Activated T-helper 9 cell treated with anti-CD3 and anti-CD28 coated beads, Interleukin-2, amount 50 U/mL, for 16 hours (primary cell): ENCODE measurements at regions not wholly inside any gene's neighbourhood (a gene's known extent, or its start where the extent isn't known, plus 50 kb on each side); places are given as distances from the start of the nearest gene placed in this dataset.
"Not testable (repeated sequence)": the region's sequence is repeated elsewhere in the genome, so short reads cannot be mapped to it uniquely, and the experiment has no call there.

Experiments
- DNase-seq: peaks from one replicate; pipeline ENCODE4 v3.0.0-alpha.2; 2020; ENCODE audit warnings: low read depth

DNA sequence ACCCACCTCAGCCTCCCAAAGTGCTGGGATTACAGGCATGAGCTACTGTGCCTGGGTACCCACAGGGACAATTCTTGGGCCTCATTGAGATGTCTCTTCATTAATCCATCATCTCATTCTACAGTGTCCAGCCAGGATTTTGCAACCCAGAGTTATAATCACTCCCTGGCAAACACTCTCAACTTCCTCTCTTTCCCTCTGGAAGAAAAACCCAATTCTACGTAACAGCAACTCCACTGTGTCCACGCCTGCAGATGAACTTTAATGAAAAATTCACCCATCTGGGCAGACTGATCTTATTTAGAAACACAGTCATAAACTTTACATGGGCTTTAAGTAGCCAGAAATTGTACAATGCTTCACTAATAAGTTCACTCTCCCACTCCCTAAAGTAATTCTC lies 90.1 kb upstream of the ABCC4 start:
- DNase-seq = no peak

DNA sequence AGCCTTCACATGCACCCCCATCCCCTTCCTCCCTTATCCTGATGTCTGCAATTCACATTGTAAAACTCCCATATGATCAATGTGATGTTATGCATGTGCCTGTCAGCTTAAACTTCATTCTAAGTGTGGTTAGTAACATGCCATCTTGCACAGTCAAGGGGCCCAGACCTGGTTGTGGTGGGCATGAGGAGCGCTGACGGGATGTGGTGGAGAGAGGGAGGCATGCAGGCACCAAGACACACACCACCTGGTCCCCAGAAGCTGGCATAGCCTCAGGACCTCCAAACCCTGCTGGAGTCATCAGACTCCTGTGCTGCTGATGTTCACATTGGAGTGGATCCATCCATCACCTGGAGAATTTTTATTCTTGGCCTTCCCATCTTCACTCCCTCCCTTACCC lies 90.5 kb upstream of the ABCC4 start:
- DNase-seq = no peak

DNA sequence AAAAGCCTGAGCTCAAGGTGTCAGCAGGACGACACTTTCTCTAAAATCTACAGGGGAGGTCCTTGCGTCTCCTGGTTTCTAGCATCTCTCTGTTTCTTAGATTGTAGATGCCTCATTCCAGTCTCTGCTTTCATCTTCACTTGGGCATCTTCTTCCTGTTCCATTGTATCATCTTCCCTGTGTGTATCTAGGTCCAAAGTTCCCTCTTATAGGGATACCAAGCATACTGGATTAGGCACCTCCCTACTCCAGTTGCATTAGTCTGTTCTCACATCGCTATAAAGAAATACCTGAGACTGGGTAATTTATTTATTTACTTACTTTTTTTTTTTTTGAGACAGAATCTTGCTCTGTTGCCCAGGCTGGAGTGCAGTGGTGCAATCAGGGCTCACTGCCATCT lies 91.3 kb upstream of the ABCC4 start:
- DNase-seq = no peak

DNA sequence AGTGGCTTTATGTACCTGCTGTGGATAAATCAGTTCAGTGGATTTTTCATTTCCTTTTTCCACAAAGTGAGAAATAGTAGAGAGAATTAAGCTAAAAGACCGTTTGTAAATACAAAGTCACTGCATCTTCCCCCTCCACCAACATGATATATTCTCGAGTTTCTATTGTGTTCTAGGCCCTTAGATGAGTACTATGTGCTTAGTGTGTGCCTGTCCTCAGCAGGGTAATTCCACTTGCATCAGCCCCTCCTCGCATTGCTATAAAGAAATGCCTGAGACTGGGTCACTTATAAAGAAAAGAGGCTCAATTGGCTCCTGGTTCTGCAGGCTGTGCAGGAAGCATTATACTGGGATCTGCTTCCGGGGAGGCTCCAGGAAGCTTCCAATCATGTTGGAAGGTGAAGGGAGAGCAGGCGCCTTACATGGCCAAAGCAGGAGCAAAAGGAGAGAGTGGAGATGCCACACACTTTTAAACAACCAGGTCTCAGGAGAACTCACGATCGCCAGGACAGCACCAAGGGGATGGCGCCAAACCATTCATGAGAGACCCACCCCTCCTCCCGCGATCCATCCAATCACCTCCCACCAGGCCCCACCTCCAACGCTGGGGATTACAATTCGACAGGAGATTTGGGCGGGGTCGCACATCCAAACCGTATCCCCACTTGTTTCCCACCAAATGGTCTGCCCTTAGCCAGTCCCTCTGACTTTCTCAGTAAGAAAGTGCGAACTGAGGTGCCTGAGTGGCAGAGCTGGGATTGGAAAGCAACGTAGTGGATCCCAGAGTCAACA lies 102.3 kb upstream of the ABCC4 start:
- DNase-seq = no peak

DNA sequence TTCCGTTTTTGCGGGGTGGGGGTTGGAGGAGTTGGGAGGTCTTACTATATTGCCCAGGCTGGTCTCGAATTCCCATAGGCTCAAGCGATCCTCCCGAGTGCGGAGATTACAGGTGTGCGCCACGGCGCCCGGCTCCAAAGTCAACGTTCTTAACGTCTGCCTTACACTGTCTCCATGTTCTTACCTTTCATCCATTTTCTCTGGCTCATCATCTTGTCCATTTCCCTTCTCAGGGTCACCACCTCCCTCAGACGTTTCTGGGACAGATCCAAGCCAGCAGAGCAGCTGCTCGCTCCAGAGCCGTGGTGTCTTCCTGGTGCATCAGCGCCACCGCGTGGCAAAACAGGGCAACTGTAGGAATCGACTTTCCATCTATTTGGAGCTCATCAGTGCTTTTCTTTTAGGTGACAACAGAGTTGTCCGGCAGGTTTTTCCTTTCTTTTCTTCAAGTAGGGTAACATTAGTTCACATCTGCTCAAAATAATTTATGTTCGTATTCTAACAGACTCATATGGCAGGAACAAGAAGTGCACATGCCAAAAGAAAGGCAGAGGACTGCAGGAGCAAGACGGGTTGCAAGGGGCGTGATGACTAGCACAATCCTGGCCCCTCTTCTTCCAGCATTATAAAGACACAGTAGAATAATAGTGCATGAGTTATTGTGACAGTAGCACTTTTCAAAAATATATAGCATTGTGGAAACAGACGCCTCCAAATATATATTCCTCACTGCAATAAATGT lies 103.1 kb upstream of the ABCC4 start:
- DNase-seq = peak; percentile 59

DNA sequence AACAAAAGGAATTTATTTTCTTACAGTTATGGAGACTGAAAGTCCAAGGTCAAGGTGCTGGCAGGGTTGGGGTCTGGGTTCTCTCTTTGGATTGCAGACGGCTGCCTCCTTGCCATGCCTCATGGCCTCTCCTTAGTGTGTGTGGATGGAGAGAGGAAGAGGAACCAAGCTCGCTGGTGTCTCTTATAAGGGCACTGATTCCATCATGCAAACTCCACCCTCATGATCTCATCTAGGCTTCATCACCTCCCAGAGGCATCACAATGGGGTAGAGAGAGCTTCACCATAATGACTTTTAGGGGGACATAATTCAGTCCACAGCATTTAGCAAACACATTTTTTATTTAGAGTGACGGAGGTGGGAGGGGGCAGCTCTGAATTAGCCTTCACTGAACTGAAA lies 104.9 kb upstream of the ABCC4 start:
- DNase-seq = no peak

DNA sequence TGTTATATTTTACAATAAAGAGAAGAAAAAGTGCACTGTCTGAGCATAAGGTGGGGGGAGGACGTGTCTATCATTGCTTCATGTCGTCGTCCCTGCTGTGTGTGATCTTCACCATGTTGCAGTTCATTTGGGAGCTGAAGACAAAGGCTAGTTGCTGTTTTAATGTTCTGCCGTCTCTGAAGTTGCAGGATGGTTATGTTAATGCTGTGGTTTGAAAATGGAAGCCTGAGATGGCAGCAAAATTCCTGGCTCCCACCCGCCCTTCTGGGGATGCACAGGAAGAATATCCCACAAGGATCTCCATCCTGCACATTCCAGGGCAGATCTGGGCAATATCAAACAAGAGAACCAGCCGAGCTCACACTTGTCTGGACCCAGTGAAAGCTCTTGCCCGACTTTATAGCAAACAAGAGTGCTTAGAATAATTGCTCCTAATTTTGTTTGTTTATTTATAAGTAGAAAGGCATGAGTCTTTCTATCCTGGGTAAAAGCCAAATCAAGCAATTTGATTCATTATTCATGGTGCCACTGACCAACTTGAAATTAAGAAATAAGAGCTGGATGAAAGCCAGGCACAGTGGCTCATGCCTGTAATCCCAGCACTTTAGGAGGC lies 110.3 kb upstream of the ABCC4 start:
- DNase-seq = no peak

DNA sequence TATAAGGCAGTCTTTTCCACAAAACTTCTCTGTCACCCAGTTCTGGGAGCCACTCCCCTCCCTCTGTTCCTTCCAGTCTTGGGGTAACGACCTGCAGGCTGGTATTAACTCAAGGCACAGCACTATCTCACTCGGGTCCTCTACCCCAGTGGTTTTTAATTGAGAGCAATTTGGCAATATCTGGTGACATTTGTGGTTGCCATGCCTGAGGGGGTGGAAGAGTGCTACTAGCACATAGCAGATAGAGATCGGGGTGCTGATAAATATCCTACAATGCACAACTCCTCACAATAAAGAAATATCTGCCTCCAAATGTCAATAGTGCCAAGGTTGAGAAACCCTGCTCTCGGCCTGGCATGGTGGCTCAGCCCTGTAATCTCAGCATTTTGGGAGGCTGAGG lies 117.7 kb upstream of the ABCC4 start:
- DNase-seq = no peak

DNA sequence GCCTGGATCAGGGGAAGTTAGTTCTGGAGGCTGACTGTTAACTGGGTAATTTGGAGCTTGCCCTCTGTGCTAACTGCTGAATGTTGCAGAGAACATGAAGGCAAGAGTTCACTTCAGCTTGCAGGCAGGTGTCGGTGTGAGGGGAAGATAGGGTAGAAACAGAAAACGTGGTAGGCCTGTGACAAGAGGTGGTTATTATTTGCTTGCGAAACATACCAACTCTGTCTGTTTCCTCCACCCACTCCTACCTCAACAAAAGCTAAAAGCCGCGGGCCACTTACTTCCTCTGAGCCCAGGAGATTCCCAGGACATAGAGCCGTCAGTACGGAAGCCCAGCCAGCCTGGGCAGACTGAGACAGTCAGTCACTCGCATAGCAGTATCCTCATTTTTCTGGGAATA lies 119.2 kb upstream of the ABCC4 start:
- DNase-seq = no peak

DNA sequence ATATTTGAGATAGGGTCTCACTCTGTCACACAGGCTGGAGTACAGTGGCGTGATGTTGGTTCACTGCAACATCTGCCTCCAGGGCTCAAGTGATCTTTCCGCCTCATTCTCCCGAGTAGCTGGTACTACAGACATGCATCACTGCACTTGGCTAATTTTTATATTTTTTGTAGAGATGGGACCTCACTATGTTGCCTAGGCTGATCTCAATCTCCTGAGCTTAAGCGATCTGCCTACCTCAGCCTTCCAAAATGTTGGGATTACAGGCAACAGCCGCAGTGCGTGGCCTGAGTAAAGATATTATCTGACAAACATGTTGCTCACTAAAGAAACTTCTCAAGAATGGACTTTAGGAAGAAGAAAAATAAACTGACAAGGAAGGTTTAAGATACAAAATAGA lies 125.4 kb upstream of the ABCC4 start:
- DNase-seq = no peak

DNA sequence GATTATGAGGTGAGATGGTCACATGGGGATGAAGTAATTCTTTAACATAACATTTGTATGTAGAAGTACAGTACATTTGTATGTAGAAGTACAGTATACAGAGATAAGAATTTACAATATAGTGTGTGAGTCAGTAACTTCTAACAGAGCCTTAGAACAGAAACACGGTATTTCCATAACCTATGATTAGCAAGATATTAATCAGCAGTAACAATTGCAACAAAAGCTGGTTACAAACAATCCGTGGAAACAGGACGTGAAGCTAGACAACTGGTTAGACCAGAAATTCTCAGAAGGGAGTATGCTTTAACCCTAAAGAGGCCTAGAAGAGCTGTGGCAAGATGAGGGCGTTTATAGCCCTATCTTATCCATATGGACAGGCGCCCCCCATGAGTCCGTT lies 122.0 kb upstream of the CLDN10 start:
- not testable (repeated sequence) for DNase-seq

DNA sequence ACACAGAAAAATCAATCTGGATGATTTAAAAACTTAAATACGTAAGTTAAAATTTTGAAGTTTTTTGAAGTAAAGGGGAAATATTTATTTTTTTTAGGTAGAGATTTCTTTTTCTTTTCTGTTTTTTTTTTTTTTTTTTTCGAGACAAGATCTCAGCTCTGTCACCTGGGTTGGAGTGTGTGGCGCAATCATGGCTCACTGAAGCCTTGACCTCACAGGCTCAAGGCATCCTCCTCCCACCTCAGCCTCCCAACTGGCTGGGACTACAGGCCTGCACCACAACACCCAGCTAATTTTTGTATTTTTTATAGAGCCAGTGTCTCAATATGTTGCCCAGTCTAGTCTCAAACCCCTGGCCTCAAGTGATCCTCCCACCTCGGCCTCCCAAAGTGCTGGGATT lies 120.4 kb upstream of the CLDN10 start:
- no peak for DNase-seq

DNA sequence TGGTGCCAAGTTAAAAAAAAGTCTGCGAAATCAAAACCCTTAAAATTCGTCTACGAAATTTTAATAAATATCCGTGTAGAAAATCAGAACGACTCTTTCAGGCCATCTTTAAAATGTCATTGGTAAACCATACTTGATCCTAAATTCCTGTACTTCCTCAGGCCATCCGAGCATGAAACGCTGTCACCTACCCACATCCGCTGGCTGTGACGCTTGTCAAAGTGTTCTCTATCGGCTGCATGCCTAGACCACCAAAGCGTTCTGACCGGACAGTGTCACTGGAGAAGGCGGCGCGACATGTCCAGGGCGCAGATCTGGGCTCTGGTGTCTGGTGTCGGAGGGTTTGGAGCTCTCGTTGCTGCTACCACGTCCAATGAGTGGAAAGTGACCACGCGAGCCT lies 119.0 kb upstream of the CLDN10 start:
- no peak for DNase-seq

DNA sequence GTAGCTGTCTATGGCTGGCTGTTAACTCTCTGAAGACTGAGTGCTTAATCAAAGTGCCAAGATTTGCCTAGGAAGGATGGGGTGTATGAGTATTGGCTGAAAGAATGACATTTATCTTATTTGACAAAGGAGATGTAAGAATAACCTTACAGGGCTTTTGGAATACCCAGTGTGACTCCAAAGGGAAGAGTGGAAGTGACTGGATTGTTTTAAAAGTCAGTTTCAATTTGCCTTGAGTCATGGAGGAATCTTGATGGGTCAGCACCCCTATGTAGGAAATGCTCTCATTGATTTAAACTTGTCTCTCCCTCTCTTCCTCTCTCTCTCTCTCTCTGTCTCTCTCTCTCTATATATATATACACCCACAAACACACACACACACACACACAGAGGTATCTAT lies 118.4 kb upstream of the CLDN10 start:
- DNase-seq = no peak

DNA sequence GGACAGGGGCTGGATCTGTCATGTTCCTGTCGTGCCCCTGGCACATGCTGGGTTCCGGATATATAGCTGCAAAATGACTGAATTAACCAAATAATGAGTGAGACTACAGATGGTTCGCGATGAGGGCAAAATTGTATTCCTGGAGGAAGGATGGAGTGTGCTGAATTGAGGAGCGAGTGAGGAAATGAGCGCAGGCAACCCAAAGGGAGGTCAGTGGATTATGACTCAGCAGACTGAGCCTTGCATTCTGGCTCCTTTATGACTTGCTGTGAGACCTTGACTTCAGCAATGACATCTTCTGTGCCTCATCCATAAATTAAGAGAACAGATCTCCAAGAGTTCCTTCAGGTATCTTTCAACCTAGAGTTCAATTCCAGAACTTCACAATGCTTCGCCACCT lies 115.0 kb upstream of the CLDN10 start:
- no peak for DNase-seq

DNA sequence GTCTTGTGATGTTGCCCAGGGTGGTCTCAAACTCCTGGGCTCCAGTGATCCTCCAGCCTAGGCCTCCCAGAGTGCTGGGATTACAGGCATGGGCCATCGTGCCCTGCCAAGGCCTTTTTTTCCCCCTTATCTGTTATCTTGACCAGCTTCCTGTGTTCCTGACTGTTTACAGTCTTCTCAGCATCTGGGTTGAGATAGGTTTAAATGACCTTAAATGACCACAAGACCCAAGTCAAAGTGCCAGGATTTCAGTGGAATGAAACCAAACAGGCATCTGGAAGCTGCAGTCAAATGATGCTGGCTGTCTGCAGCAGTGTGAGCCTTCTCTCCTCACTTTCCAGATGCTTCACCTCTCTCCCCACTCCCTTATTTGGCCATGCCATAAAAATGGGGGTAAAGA lies 114.2 kb upstream of the CLDN10 start:
- DNase-seq = no peak

DNA sequence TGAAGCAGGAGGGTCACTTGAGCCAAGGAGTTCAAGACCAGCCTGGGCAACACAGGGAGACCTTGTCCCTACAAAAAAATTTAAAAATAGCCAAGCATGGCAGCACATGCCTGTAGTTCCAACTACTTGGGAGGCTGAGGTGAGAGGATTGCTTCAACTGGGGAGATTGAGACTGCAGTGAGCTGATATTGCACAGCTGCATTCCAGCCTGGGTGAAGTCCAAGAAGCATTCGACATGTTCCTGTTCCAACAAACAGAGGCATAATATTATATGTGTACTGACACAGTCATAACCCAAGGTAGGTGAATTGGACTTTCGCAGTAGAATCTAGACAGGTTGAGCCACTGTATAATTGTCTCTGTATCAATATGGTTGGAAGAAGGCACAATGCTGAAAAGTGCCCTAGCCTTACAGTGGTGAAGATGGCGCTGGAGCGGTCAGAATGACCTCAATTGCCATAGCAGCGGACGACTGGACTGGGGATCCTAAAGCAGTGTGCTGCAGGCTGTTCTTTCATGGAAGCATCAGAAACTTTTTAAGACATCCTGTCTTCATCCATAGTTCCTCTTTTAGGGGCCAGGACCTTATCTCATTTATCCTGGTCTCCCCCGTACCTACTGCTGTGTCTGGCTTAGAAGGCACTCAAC lies 112.0 kb upstream of the CLDN10 start:
- no peak for DNase-seq

DNA sequence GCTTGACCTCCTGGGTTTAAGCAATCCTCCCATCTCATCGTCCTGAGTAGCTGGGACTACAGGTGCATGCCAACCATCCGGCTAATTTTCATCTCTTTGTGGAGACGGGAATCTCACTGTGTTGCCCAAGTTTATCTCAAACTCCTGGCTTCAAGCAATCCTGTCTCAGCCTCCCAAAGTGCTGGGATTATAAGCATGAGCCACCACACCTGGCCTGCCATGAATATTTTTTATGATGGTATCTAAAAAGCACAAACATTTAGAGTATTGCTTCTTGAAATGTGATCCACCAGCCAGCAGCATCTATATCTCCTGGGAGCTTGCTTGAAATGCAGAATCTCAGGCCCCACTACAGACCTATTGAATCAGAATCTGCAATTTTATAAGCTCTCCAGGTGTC lies 111.2 kb upstream of the CLDN10 start:
- no peak for DNase-seq

DNA sequence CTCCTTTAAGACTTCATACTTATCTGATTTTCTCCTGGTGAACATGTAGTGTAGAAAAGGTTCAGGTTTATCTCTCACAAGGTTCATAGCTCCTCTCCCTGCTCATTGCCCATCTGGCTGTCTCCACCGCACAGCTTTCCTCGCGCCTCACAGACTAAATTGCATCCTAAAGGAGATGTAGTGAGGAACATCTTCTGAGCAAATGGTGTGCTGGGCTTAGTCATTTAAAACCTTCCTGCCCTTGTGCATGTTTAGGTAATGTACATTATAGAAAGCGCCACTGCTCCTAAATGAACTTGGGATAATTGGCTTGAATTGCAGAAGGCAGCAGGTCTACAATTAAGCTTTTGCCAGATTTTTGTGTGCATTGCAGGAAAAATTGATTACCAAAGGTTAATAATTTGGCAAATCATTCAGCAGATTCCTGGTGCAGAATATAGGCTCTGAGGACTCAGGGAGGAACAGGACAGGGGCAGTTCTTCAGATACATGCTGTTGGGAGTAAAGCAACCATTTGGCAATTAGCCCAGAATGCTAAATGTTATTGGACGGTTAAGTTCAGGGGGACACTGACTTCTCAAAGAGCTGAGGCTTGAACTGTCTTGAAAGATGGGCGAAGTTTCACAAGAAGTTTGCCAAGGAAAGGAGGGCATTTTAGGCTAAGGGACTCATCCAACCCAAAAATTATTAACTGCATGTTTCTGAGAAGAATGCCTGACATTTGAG lies 108.4 kb upstream of the CLDN10 start:
- DNase-seq = no peak

DNA sequence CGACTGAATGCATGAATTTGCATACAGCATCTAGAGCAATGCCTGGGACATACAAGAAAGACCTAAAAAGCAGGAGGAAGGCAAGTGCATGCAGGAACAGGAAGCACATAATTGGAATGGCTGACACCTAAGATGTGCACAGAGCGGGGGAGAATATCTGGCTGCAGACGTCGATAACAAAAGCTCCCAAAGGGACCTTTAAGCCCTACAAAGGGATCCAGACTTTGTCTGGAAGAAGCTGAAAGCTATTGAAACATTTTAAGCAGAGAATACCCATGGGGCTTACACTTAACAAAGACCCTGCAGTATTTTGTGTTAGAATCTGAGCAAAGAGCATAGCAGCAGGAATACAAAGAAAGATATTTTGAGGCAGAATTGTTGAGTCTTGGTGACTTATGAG lies 107.4 kb upstream of the CLDN10 start:
- no peak for DNase-seq

DNA sequence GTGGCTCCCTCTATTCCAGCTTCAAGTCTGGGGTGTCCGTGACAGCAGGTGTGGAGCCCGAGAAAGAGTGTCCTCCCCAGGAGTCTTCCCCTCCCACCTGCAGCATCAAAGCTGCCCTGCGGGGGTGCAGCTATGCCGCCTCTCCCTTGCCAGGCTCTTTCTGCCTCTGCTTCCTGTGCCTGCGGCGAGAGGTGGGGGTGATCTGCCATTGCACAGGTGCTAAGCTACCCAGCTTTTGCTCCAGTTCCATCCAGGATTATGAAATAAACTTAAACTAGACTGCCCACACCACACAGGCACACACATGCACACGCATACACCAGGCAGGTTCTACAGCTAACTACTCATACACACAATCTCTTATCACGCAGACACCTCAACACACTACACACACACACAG lies 104.7 kb upstream of the CLDN10 start:
- DNase-seq = no peak

DNA sequence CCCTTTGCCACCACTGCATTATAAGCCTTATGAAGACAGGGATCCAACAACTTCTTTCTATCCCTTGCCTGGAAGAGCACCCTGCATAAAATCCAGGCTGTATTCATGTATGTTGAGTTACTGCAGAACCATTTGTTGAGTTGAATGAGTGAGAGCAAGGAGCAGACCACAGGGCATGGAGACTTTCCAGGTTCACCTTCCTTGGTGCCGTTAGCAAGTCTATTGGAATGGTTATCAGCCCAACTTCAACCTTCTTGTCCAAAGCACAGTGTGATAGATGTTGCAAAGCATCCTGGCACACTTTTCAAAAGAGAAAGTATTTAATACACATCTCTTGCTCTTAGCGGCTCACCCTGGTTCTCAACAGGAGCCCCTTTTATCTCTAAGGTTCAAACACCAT lies 100.9 kb upstream of the CLDN10 start:
- no peak for DNase-seq
